ENCODE measurements at regions not wholly inside any gene's neighbourhood (a gene's known extent, or its start where the extent isn't known, plus 50 kb on each side); places are given as distances from the start of the nearest gene placed in this dataset.
"Not testable (repeated sequence)": the region's sequence is repeated elsewhere in the genome, so short reads cannot be mapped to it uniquely, and the experiment has no call there.

DNA sequence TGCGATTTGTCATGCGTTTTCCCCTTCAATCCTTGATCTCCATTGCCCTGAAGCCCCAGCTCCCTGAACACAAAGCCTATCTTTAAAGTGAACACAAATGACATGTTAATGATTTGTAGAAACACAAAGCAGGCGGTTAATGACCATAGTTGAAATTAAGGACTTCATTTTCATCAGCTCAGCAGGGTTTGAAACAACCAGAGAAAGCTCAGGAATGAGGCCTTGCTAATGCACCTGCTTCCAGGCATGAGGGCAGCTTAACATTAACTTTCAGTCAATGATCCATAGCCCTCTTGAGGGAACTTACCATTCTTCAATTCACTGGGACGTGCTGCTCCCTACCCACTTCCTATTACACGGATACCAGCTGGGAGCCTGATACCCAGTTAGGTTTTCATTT lies 427.2 kb upstream of the CBLB start:
- H3K4me1 ChIP-seq (ENCODE audit: control insufficient read depth in 1 of 2, insufficient read depth in 2 of 2, low read length in 2 of 2): no peaks in the 10 kb centered on the region
- H3K27me3 ChIP-seq (ENCODE audit: low read depth, low read length): no peaks in the 10 kb centered on the region

DNA sequence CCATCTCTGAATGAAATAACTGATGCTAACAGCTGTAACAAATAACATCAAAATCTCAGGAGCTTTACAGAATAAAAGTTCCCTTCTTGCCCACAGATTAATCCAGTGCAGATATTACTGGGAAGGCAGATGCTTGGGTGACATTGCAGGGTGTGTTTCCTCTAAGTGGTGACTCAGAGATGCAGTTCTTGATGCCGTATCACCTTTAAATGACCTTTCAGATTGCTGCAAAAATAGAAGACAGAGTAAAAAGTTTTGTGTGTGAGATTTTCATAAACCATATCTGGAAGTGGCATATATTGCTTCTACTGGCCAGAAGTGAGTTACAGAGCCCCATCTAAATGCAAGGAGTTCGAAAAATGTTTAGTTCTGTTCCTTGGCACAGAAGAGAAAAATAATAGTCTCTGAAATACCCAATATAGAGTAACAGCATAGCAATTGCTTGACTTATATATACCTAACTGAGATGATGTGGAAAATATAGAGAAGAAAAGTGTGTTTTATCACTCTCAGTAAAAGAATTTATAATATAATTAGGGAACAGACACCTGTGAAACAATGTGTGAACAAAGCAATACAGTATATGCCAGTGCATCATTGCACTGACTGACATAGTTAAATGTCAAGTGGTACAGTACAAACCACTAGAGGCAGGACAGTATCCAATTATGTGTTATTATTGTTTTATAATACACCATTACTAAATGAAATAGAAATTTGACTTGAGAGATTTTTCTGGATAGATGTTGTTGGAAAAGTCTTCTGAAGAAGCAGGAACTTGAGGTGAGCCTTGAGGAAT lies 430.7 kb upstream of the CBLB start:
- H3K4me3 ChIP-seq (ENCODE audit: low read depth in 1 of 2, low read length in 2 of 2): no peak overlapping the region
- no peaks in the 10 kb centered on the region for H3K27me3 ChIP-seq (ENCODE audit: low read depth, low read length)
- no peaks in the 10 kb centered on the region for H3K36me3 ChIP-seq (ENCODE audit: control insufficient read depth in 1 of 2, insufficient read depth in 2 of 2, low read length in 2 of 2)
- H3K27ac ChIP-seq (ENCODE audit: low read length): no peak overlapping the region
- H3K4me1 ChIP-seq (ENCODE audit: control insufficient read depth in 1 of 2, insufficient read depth in 2 of 2, low read length in 2 of 2): no peaks in the 10 kb centered on the region
- no peaks in the 10 kb centered on the region for H3K9me3 ChIP-seq (ENCODE audit: control insufficient read depth in 1 of 2, low read length in 2 of 2)

More for the DNA sequence above, 427.2 kb upstream of the CBLB start:
- H3K27ac ChIP-seq (ENCODE audit: low read length): no peak overlapping the region
- H3K4me3 ChIP-seq (ENCODE audit: low read depth in 1 of 2, low read length in 2 of 2): no peak overlapping the region
- no peaks in the 10 kb centered on the region for H3K36me3 ChIP-seq (ENCODE audit: control insufficient read depth in 1 of 2, insufficient read depth in 2 of 2, low read length in 2 of 2)
- no peaks in the 10 kb centered on the region for H3K9me3 ChIP-seq (ENCODE audit: control insufficient read depth in 1 of 2, low read length in 2 of 2)

DNA sequence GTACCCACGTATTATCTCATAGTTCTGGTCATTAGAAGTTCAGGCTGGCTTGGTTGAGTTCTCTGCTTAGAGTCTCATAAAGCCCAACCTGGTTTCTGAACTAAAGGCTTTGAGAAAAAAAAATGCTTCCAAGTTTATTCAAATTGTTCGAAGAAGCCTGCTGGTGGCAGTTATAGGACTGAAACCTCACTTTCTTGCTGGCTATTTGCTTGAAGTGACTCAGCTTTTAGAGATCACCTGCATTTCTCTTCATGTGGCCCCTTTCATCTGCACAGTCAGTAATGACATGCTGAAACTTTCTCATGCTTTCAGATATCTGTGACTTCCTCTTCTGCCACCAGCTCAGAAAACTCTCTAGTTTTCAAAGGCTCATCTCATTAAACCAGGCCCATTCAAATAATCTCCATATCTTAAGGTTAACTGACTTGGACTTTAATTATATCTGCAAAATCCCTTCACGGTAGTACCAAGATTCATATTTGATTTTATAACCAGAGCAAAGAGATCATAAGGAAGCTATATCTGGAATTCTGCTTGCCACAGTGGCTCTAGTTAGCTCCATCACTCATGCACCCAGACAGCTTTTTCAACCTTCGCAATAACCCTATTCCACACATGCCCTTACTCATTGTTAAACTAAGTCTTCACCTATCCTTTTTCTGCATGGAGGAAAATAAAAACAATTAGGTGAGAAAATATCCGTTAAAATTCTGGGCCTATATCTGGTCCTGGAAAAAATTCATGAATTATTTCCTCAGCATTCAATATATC lies 433.8 kb upstream of the CBLB start:
- no peaks in the 10 kb centered on the region for H3K4me1 ChIP-seq (ENCODE audit: control insufficient read depth in 1 of 2, insufficient read depth in 2 of 2, low read length in 2 of 2)
- H3K36me3 ChIP-seq (ENCODE audit: control insufficient read depth in 1 of 2, insufficient read depth in 2 of 2, low read length in 2 of 2): no peaks in the 10 kb centered on the region
- H3K27me3 ChIP-seq (ENCODE audit: low read depth, low read length): no peaks in the 10 kb centered on the region
- H3K9me3 ChIP-seq (ENCODE audit: control insufficient read depth in 1 of 2, low read length in 2 of 2): no peaks in the 10 kb centered on the region
- no peak overlapping the region for H3K27ac ChIP-seq (ENCODE audit: low read length)
- H3K4me3 ChIP-seq (ENCODE audit: low read depth in 1 of 2, low read length in 2 of 2): no peak overlapping the region

DNA sequence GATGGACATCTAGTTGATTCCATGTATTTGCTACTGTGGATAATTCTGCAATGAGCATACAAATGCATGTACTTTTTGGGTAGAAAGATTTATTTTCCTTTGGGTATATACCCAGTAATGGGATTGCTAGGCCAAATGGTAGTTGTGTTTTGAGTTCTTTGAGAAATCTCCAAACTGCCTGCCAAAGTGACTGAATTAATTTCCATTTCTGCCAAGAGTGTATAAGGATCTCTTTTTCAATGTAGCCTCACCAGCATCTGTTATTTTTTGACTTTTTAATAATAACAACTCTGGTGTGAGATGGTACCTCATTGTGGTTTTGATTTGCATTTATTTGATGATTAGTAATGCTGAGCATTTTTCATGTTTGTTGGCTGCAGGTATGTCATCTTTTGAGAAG lies 435.0 kb upstream of the CBLB start:
- Histone ChIP-seq H3K4me3 (ENCODE audit: low read depth in 1 of 2, low read length in 2 of 2) (no peak overlapping the region), H3K36me3 (ENCODE audit: control insufficient read depth in 1 of 2, insufficient read depth in 2 of 2, low read length in 2 of 2) (no peaks in the 10 kb centered on the region), H3K27ac (ENCODE audit: low read length) (no peak overlapping the region), H3K9me3 (ENCODE audit: control insufficient read depth in 1 of 2, low read length in 2 of 2) (no peaks in the 10 kb centered on the region), H3K27me3 (ENCODE audit: low read depth, low read length) (no peaks in the 10 kb centered on the region), H3K4me1 (ENCODE audit: control insufficient read depth in 1 of 2, insufficient read depth in 2 of 2, low read length in 2 of 2) (no peaks in the 10 kb centered on the region)

DNA sequence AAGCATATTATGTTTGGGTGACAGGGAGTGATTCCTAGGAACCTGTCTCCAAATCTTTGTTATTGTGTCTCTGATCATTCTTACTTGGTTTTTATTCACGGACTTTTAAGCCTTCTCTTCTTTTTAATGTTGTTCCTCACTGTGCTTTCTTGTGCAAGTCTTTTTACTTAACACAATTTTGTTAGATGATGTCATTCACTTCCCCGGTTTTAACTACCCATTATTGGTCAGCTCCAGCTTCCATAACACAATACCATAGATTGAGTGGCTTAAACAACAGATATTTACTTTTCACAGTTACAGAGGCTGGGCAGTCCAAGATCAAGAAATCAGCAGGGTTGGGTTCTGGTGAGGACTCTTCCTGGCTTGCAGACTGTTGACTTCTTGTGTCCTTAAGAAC lies 436.3 kb upstream of the CBLB start:
- no peaks in the 10 kb centered on the region for H3K9me3 ChIP-seq (ENCODE audit: control insufficient read depth in 1 of 2, low read length in 2 of 2)
- H3K27ac ChIP-seq (ENCODE audit: low read length): no peak overlapping the region
- no peak overlapping the region for H3K4me3 ChIP-seq (ENCODE audit: low read depth in 1 of 2, low read length in 2 of 2)
- no peaks in the 10 kb centered on the region for H3K27me3 ChIP-seq (ENCODE audit: low read depth, low read length)
- no peaks in the 10 kb centered on the region for H3K36me3 ChIP-seq (ENCODE audit: control insufficient read depth in 1 of 2, insufficient read depth in 2 of 2, low read length in 2 of 2)
- no peaks in the 10 kb centered on the region for H3K4me1 ChIP-seq (ENCODE audit: control insufficient read depth in 1 of 2, insufficient read depth in 2 of 2, low read length in 2 of 2)

DNA sequence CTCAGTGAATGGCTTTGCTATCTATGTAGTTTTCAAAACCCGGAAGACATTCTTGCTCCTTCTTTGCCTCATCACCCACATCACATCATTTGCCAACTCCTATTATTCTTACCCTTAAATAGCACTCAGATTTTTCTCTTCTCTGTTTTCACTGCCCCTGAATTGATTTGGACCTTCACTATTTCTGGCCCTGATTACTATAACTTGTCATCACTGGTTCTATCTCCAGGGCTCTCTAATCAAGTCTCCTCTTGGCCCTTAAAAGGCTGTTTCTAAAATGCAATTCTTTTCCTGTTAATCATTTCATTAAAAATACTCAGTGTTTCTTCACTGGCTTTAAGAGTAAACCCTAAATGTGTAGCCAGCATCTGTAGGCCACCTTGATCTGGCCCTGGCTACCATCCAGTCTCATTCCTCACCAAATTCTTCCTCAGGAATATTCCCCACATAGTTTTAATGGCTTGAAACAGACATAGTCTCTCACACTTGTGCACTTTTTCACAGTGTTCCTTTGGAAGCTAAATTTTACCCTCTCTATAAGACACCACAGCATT lies 437.1 kb upstream of the CBLB start:
- Histone ChIP-seq H3K9me3 (ENCODE audit: control insufficient read depth in 1 of 2, low read length in 2 of 2) (no peaks in the 10 kb centered on the region), H3K27me3 (ENCODE audit: low read depth, low read length) (no peaks in the 10 kb centered on the region), H3K36me3 (ENCODE audit: control insufficient read depth in 1 of 2, insufficient read depth in 2 of 2, low read length in 2 of 2) (no peaks in the 10 kb centered on the region), H3K4me1 (ENCODE audit: control insufficient read depth in 1 of 2, insufficient read depth in 2 of 2, low read length in 2 of 2) (no peaks in the 10 kb centered on the region), H3K27ac (ENCODE audit: low read length) (no peak overlapping the region), H3K4me3 (ENCODE audit: low read depth in 1 of 2, low read length in 2 of 2) (no peak overlapping the region)

DNA sequence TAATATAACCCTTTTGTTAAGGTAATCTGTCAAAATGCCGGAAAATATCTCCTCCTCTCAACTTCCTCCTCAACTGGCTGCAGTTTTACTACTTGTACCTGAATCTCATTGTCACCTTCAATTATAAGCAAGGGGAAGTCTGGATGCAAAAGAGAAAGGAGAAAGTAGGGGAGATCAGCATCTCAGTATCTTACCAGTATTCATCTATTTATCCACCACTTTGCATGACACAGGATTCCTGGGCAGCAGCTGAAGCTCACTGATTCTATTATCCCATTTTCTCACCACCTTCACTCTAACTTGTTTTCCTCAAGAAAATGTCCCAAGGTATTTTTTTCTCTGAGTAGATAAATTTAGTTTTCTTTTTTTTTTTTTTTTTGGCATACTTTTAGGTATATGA lies 440.5 kb upstream of the CBLB start:
- H3K36me3 ChIP-seq (ENCODE audit: control insufficient read depth in 1 of 2, insufficient read depth in 2 of 2, low read length in 2 of 2): no peaks in the 10 kb centered on the region
- no peaks in the 10 kb centered on the region for H3K27me3 ChIP-seq (ENCODE audit: low read depth, low read length)
- no peak overlapping the region for H3K4me3 ChIP-seq (ENCODE audit: low read depth in 1 of 2, low read length in 2 of 2)
- H3K4me1 ChIP-seq (ENCODE audit: control insufficient read depth in 1 of 2, insufficient read depth in 2 of 2, low read length in 2 of 2): no peaks in the 10 kb centered on the region
- H3K9me3 ChIP-seq (ENCODE audit: control insufficient read depth in 1 of 2, low read length in 2 of 2): no peaks in the 10 kb centered on the region
- no peak overlapping the region for H3K27ac ChIP-seq (ENCODE audit: low read length)

DNA sequence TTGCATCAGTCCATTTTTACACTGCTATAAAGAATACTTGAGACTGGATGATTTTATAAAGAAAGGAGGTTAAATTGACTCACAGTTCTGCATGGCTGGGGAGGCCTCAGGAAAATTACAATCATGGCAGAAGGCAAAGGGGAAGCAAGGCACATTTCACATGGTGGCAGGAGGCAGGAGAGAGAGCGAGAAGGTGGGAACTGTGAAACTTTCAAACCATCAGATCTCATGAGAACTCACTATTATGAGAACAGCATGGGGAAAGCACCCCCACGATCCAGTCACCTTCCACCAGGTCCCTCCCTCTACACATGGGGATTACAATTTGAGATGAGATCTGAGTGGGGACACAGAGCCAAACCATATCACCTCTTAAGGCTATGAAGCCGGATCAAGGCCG lies 441.0 kb upstream of the CBLB start:
- not testable (repeated sequence) for H3K9me3 ChIP-seq (ENCODE audit: control insufficient read depth in 1 of 2, low read length in 2 of 2); H3K27me3 ChIP-seq (ENCODE audit: low read depth, low read length); H3K4me3 ChIP-seq (ENCODE audit: low read depth in 1 of 2, low read length in 2 of 2); H3K27ac ChIP-seq (ENCODE audit: low read length); H3K36me3 ChIP-seq (ENCODE audit: control insufficient read depth in 1 of 2, insufficient read depth in 2 of 2, low read length in 2 of 2); H3K4me1 ChIP-seq (ENCODE audit: control insufficient read depth in 1 of 2, insufficient read depth in 2 of 2, low read length in 2 of 2)

DNA sequence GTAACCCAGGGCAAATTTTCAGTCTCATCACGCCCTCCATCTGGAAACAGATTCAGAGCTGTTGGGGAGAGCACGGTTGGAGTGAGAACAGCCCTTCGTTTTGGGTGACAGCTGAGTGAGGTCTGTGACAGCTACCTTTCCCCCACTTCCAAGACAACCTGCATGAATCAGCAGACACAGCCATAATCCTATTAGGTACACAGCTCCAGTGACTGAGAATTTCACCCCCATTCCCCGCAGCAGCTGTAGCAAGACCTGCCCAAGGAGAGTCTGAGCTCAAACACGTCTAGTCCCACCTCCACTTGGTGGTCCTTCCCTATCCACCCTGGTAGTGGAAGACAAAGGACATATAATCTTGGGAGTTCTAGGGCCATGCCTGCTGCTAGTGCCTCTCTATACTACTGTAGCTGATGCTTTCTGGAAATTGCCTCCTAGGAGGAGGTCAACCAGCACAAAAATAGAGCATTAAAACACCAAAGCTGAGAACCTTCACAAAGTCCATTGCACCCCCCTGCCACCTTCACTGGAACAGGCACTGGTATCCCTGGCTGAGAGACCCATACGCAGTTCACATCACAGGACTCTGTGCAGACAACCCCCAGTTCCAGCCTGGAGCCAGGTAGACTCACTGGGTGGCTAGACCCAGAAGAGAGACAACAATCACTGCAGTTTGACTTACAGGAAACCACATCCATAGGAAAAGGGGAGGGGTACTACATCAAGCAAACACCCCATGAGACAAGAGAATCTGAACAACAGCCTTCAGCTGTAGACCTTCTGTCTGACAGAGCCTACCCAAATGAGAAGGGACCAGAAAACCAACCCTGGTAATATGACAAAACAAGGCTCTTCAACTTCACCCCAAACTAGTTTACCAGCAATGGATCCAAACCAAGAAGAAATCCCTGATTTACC lies 448.6 kb upstream of the CBLB start:
- Histone ChIP-seq H3K4me3 (ENCODE audit: low read depth in 1 of 2, low read length in 2 of 2) (no peak overlapping the region), H3K4me1 (ENCODE audit: control insufficient read depth in 1 of 2, insufficient read depth in 2 of 2, low read length in 2 of 2) (no peaks in the 10 kb centered on the region), H3K27ac (ENCODE audit: low read length) (no peak overlapping the region), H3K36me3 (ENCODE audit: control insufficient read depth in 1 of 2, insufficient read depth in 2 of 2, low read length in 2 of 2) (no peaks in the 10 kb centered on the region), H3K9me3 (ENCODE audit: control insufficient read depth in 1 of 2, low read length in 2 of 2) (no peaks in the 10 kb centered on the region), H3K27me3 (ENCODE audit: low read depth, low read length) (no peaks in the 10 kb centered on the region)

DNA sequence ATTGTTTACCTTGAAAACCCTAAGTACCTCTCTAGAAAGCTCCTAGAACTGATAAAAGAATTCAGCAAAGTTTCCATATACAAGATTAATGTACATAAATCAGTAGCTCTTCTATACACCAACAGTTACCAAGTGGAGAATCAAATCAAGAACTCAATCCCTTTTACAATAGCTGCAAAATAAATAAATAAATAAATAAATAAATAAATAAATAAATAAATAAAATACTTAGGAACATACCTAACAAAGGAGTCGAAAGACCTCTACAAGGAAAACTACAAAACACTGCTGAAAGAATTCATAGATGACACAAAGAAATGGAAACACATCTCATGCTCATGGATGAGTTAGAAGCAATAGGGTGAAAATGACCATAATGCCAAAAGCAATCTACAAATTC lies 452.6 kb upstream of the CBLB start:
- not testable (repeated sequence) for H3K9me3 ChIP-seq (ENCODE audit: control insufficient read depth in 1 of 2, low read length in 2 of 2); H3K4me3 ChIP-seq (ENCODE audit: low read depth in 1 of 2, low read length in 2 of 2); H3K36me3 ChIP-seq (ENCODE audit: control insufficient read depth in 1 of 2, insufficient read depth in 2 of 2, low read length in 2 of 2); H3K4me1 ChIP-seq (ENCODE audit: control insufficient read depth in 1 of 2, insufficient read depth in 2 of 2, low read length in 2 of 2); H3K27ac ChIP-seq (ENCODE audit: low read length); H3K27me3 ChIP-seq (ENCODE audit: low read depth, low read length)

DNA sequence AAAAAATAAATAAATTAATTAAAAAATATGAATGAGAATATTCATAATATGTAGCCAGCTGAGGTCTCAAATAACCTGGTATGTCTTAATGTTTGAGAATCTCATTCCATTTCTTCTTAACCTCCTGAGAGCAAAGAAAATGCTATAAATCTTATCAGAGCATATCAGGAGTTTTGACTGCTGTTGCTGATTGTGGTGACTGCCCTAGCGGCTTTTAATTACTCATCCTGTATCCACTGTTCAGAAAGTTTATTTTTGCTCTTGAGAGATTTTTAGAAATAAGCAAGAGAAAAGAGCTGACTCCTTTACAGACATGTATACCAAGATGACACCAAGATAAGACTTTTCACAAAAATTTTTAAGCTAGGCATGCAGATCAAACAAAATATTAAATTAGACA lies 454.8 kb upstream of the CBLB start:
- no peaks in the 10 kb centered on the region for H3K27me3 ChIP-seq (ENCODE audit: low read depth, low read length)
- peaks cover 0 to 10% of the 10 kb centered on the region in 2 donors for H3K9me3 ChIP-seq (ENCODE audit: control insufficient read depth in 1 of 2, low read length in 2 of 2)
- peak overlapping the region in 1 of 2 donors; percentile 25 for H3K4me3 ChIP-seq (ENCODE audit: low read depth in 1 of 2, low read length in 2 of 2)
- H3K36me3 ChIP-seq (ENCODE audit: control insufficient read depth in 1 of 2, insufficient read depth in 2 of 2, low read length in 2 of 2): no peaks in the 10 kb centered on the region
- H3K4me1 ChIP-seq (ENCODE audit: control insufficient read depth in 1 of 2, insufficient read depth in 2 of 2, low read length in 2 of 2): no peaks in the 10 kb centered on the region
- H3K27ac ChIP-seq (ENCODE audit: low read length): no peak overlapping the region
